ENCODE measurements at regions not wholly inside any gene's neighbourhood (a gene's known extent, or its start where the extent isn't known, plus 50 kb on each side); places are given as distances from the start of the nearest gene placed in this dataset.

- H3K27ac ChIP-seq: peak overlapping the region in 2 of 4 donors; percentile 23 to 72
Observed at GRCh38 chr20:40494248-40494647, 194.8 kb downstream of the MAFB start.

GRCh38 chr20:40493549-40493948 lies 195.5 kb downstream of the MAFB start:
- TF ChIP-seq CTCF (IDR thresholded peaks at IDR 0.05): no peak
- TF ChIP-seq POLR2A (IDR thresholded peaks at IDR 0.05): no peak
- TF ChIP-seq EP300 (IDR thresholded peaks at IDR 0.05): no peak
- H3K4me1 ChIP-seq: peaks cover 0 to 4% (median 0%) of the 10 kb centered on the region in 4 donors
- no peaks in the 10 kb centered on the region for H3K9me3 ChIP-seq
- H3K36me3 ChIP-seq: no peaks in the 10 kb centered on the region
- whole genome bisulfite sequencing, 2 donors: 82 to 90% methylated on average over 3 of the region's 3 CpGs
- H3K27me3 ChIP-seq: no peaks in the 10 kb centered on the region
- no peak overlapping the region for H3K4me3 ChIP-seq
- no peak for DNase-seq (ENCODE audit: low spot score in 2 of 2)
- H3K27ac ChIP-seq: peak overlapping the region in 2 of 4 donors; percentile 9 to 72

More at GRCh38 chr20:40494248-40494647, 194.8 kb downstream of the MAFB start:
- Histone ChIP-seq H3K4me1 (peaks cover 0 to 4% (median 0%) of the 10 kb centered on the region in 4 donors), H3K36me3 (no peaks in the 10 kb centered on the region), H3K4me3 (no peak overlapping the region), H3K9me3 (no peaks in the 10 kb centered on the region), H3K27me3 (no peaks in the 10 kb centered on the region)
- peak in 1 of 2 donors; percentile 84 for TF ChIP-seq EP300 (IDR thresholded peaks at IDR 0.05)
- no peak for TF ChIP-seq POLR2A (IDR thresholded peaks at IDR 0.05)
- TF ChIP-seq CTCF (IDR thresholded peaks at IDR 0.05): no peak
- DNase-seq (ENCODE audit: low spot score in 2 of 2): peak in 1 of 2 donors; percentile 68
- 53 to 56% methylated on average over 3 of the region's 3 CpGs for WGBS, 2 donors

GRCh38 chr20:40493071-40493470 lies 196.0 kb downstream of the MAFB start:
- peak; percentile 60 to 79 for DNase-seq (ENCODE audit: low spot score in 2 of 2)
- Histone ChIP-seq H3K4me3 (no peak overlapping the region), H3K36me3 (no peaks in the 10 kb centered on the region), H3K4me1 (peaks cover 0 to 4% (median 0%) of the 10 kb centered on the region in 4 donors), H3K9me3 (no peaks in the 10 kb centered on the region), H3K27me3 (no peaks in the 10 kb centered on the region), H3K27ac (no peak overlapping the region)
- 22 to 30% methylated on average over 4 of the region's 4 CpGs for WGBS, 2 donors
- no peak for TF ChIP-seq CTCF (IDR thresholded peaks at IDR 0.05)

- no peak for DNase-seq (ENCODE audit: low spot score in 2 of 2)
- Histone ChIP-seq H3K27me3 (no peaks in the 10 kb centered on the region), H3K9me3 (peaks cover 0 to 4% (median 0%) of the 10 kb centered on the region in 4 donors), H3K36me3 (no peaks in the 10 kb centered on the region), H3K4me3 (no peak overlapping the region), H3K27ac (no peak overlapping the region), H3K4me1 (peaks cover 0 to 4% (median 0%) of the 10 kb centered on the region in 4 donors)
- WGBS, 2 donors: 53 to 57% methylated on average over 5 of the region's 5 CpGs
- TF ChIP-seq CTCF (IDR thresholded peaks at IDR 0.05) (no peak), POLR2A (IDR thresholded peaks at IDR 0.05) (no peak), EP300 (IDR thresholded peaks at IDR 0.05) (no peak)
Observed at GRCh38 chr20:40491009-40491590, 197.9 kb downstream of the MAFB start.

GRCh38 chr20:40489886-40490285 lies 199.2 kb downstream of the MAFB start:
- 66 to 73% methylated on average over 2 of the region's 2 CpGs for WGBS, 2 donors
- DNase-seq (ENCODE audit: low spot score in 2 of 2): no peak
- H3K36me3 ChIP-seq: no peaks in the 10 kb centered on the region
- peaks cover 0 to 4% (median 0%) of the 10 kb centered on the region in 4 donors for H3K4me1 ChIP-seq
- H3K4me3 ChIP-seq: no peak overlapping the region
- H3K9me3 ChIP-seq: peaks cover 0 to 5% (median 0%) of the 10 kb centered on the region in 4 donors
- H3K27ac ChIP-seq: no peak overlapping the region
- H3K27me3 ChIP-seq: no peaks in the 10 kb centered on the region
- no peak for TF ChIP-seq POLR2A (IDR thresholded peaks at IDR 0.05)
- TF ChIP-seq EP300 (IDR thresholded peaks at IDR 0.05): no peak
- no peak for TF ChIP-seq CTCF (IDR thresholded peaks at IDR 0.05)

Measured in tibial nerve (tissue), 4 donors.